ENCODE measurements at regions not wholly inside any gene's neighbourhood (a gene's known extent, or its start where the extent isn't known, plus 50 kb on each side); places are given as distances from the start of the nearest gene placed in this dataset.

DNA sequence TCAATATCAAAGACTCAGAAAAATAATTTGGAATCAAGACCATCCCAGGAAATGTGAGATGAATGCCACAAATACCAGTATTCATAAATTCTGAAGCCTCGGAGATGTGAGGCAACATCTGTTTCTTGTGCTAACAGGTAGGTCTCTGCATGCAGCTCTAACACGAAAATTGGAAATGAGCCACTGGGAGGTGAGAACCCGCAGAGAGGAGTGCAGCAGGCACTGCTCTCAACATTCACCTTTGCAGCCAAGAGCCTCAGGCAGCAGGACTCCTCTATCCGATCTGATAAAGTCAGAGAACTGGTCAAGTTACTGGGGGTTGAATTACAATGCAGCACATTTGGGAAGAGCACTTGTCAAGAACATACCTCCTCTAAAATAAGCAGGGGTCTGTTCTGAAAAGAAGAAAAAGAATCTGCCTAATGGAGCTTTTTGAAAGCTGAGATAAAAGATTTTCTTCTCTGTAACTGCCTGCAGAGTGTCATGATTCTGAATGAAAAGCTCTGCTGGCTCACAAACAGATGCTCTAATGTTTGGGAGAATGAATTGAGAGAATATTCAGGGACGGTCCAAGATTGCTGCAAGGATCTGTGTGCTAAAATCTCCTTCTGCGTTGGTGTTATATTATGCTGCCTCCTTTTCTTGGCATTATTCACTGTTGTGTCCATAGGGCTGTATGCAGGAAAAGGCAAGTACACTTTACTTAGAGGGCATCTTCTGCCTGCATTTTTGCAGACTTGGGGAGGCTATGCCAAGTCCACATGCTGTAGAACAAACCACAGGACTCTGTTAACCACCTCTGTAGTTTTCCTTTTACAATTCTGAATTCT is 209.6 kb upstream of the KRR1 start:
- H3F3A ChIP-seq (ENCODE audit: low read length, unreplicated experiment) = peaks cover 4% of the 10 kb centered on the region
- H3K36me3 ChIP-seq (ENCODE audit: low read depth, low read length) = no peaks in the 10 kb centered on the region
- H3K27me3 ChIP-seq (ENCODE audit: low read length) = no peaks in the 10 kb centered on the region
- H3K4me1 ChIP-seq (ENCODE audit: insufficient read depth, low read length) = peaks cover 53% of the 10 kb centered on the region
- no peaks in the 10 kb centered on the region for H4K20me1 ChIP-seq (ENCODE audit: low read length)
- intact Hi-C loops (cut with micrococcal nuclease) = loop anchor here (5.0 to 10.0 kb wide), 8 partner anchors 46 to 734 kb away; no protein-coding TSS in a partner anchor
- ChIA-PET CTCF (no interaction called here), POLR2A (ENCODE audit: unreplicated experiment) (no interaction called here)
- peak; percentile 45 for DNase-seq
- no TSS peak for BruUV-seq (replicated peaks)
- H3K4me2 ChIP-seq (ENCODE audit: low read length) = 0 out of 2 replicates have a peak overlapping the region, but pooled peaks have one; percentile 14
- H3K9me2 ChIP-seq (replicated peaks; ENCODE audit: low read length) = no peaks in the 10 kb centered on the region
- H2AFZ ChIP-seq (ENCODE audit: low read length) = 0 out of 2 replicates have a peak overlapping the region, but pooled peaks have one; percentile 20
- H3K9me3 ChIP-seq (ENCODE audit: low read length) = no peaks in the 10 kb centered on the region
- no peak overlapping the region for H3K9ac ChIP-seq (ENCODE audit: low read length)
- ATAC-seq = no peak
- TF ChIP-seq EZH2phosphoT487 (IDR thresholded peaks at IDR 0.05; ENCODE audit: borderline replicate concordance, low read length) (no peak), EZH2 (IDR thresholded peaks at IDR 0.05; ENCODE audit: low read length, unreplicated experiment) (no peak)
- TF ChIP-seq, protein P1, sequence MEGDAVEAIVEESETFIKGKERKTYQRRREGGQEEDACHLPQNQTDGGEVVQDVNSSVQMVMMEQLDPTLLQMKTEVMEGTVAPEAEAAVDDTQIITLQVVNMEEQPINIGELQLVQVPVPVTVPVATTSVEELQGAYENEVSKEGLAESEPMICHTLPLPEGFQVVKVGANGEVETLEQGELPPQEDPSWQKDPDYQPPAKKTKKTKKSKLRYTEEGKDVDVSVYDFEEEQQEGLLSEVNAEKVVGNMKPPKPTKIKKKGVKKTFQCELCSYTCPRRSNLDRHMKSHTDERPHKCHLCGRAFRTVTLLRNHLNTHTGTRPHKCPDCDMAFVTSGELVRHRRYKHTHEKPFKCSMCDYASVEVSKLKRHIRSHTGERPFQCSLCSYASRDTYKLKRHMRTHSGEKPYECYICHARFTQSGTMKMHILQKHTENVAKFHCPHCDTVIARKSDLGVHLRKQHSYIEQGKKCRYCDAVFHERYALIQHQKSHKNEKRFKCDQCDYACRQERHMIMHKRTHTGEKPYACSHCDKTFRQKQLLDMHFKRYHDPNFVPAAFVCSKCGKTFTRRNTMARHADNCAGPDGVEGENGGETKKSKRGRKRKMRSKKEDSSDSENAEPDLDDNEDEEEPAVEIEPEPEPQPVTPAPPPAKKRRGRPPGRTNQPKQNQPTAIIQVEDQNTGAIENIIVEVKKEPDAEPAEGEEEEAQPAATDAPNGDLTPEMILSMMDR (conservative IDR thresholded peaks at IDR 0.05; ENCODE audit: low read depth, low read length) = no peak
- no peak overlapping the region for H3K4me3 ChIP-seq (ENCODE audit: low read length)
- 0 out of 2 replicates have a peak overlapping the region, but pooled peaks have one; percentile 7 for H3K27ac ChIP-seq (ENCODE audit: low read length)
- no peaks in the 10 kb centered on the region for H3K79me2 ChIP-seq (ENCODE audit: low read length)

DNA sequence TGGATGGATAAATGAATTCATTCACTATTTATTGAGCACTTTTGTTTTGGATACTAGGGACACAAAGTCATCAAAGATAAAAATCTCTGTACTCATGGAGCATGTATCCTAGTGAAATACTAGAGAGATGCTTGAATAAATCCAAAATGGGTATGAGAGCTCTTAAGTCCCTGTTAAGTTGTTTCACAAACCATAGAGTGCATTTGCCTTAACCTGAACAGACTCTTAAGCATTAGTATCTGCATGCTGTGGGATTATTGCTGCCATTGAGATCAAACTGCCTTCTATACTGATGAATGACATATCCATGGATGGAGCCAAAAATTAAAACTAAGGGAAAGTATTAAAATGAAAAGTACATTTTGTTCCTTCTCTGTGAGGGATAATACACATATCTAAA is 206.5 kb upstream of the KRR1 start:
- CTCF ChIA-PET = no interaction called here
- H3K9me3 ChIP-seq (ENCODE audit: low read length) = no peaks in the 10 kb centered on the region
- no peak for ATAC-seq

More for the DNA sequence above, 206.5 kb upstream of the KRR1 start:
- POLR2A ChIA-PET (ENCODE audit: unreplicated experiment) = no interaction called here
- no peaks in the 10 kb centered on the region for H3K27me3 ChIP-seq (ENCODE audit: low read length)
- DNase-seq = no peak
- H3K36me3 ChIP-seq (ENCODE audit: low read depth, low read length) = no peaks in the 10 kb centered on the region
- no peak overlapping the region for H2AFZ ChIP-seq (ENCODE audit: low read length)
- H3K9me2 ChIP-seq (replicated peaks; ENCODE audit: low read length) = no peaks in the 10 kb centered on the region
- no peak overlapping the region for H3K9ac ChIP-seq (ENCODE audit: low read length)
- no peak overlapping the region for H3K4me3 ChIP-seq (ENCODE audit: low read length)
- H3F3A ChIP-seq (ENCODE audit: low read length, unreplicated experiment) = no peaks in the 10 kb centered on the region
- no peaks in the 10 kb centered on the region for H4K20me1 ChIP-seq (ENCODE audit: low read length)
- BruUV-seq (replicated peaks) = no TSS peak
- TF ChIP-seq EZH2phosphoT487 (IDR thresholded peaks at IDR 0.05; ENCODE audit: borderline replicate concordance, low read length) = no peak
- no peak for TF ChIP-seq EZH2 (IDR thresholded peaks at IDR 0.05; ENCODE audit: low read length, unreplicated experiment)
- TF ChIP-seq, protein P1 (conservative IDR thresholded peaks at IDR 0.05; ENCODE audit: low read depth, low read length) = no peak
- intact Hi-C loops (cut with micrococcal nuclease) = no loop called here
- no peaks in the 10 kb centered on the region for H3K79me2 ChIP-seq (ENCODE audit: low read length)
- H3K4me1 ChIP-seq (ENCODE audit: insufficient read depth, low read length) = peaks cover 28% of the 10 kb centered on the region
- H3K4me2 ChIP-seq (ENCODE audit: low read length) = no peak overlapping the region
- no peak overlapping the region for H3K27ac ChIP-seq (ENCODE audit: low read length)

Data from PC-3 (cell line).